ENCODE measurements at regions not wholly inside any gene's neighbourhood (a gene's known extent, or its start where the extent isn't known, plus 50 kb on each side); places are given as distances from the start of the nearest gene placed in this dataset.

DNA sequence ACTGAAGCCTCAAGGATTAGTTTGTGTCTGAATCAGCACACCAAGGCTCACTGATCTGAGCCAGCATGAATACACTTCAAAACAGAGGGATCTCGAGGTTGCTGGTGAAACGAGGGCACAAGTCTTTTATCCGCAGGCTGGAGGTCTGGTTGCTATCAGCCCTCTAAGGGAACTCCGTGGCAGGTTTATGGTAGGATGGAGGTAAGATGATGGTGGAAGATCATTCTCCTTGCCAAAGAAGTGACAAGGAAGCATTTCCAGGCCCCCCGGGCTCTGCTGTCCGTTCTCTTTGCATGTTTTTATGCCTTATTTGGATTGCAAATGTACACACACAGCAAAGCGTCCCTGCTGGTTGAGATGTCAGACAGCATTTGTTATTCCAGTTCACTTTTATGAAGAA, 268.3 kb downstream of the ARHGAP12 start:
- TF ChIP-seq, protein P1, sequence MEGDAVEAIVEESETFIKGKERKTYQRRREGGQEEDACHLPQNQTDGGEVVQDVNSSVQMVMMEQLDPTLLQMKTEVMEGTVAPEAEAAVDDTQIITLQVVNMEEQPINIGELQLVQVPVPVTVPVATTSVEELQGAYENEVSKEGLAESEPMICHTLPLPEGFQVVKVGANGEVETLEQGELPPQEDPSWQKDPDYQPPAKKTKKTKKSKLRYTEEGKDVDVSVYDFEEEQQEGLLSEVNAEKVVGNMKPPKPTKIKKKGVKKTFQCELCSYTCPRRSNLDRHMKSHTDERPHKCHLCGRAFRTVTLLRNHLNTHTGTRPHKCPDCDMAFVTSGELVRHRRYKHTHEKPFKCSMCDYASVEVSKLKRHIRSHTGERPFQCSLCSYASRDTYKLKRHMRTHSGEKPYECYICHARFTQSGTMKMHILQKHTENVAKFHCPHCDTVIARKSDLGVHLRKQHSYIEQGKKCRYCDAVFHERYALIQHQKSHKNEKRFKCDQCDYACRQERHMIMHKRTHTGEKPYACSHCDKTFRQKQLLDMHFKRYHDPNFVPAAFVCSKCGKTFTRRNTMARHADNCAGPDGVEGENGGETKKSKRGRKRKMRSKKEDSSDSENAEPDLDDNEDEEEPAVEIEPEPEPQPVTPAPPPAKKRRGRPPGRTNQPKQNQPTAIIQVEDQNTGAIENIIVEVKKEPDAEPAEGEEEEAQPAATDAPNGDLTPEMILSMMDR (IDR thresholded peaks at IDR 0.05; ENCODE audit: insufficient read depth, low read depth, low read length) = no peak
- TF ChIP-seq EZH2 (IDR thresholded peaks at IDR 0.05; ENCODE audit: insufficient read depth, low read length) = no peak

Data from astrocyte (in vitro differentiated cells and primary cell).